NT2/D1 (cell line): ENCODE measurements at regions not wholly inside any gene's neighbourhood (a gene's known extent, or its start where the extent isn't known, plus 50 kb on each side); places are given as distances from the start of the nearest gene placed in this dataset.

Source experiments
- SUZ12 ChIP-seq: IDR thresholded peaks from 2 replicates; pipeline ENCODE4 v1.6.1; 2011; ENCODE audit not compliant: insufficient read length, insufficient read depth; ENCODE audit errors: extremely low read depth
- YY1 ChIP-seq: IDR thresholded peaks from 2 replicates; pipeline ENCODE4 v1.6.1; 2011; ENCODE audit not compliant: insufficient read length, insufficient read depth
- ZNF274 ChIP-seq: IDR thresholded peaks from 2 replicates; pipeline ENCODE4 v1.6.1; 2011; ENCODE audit warnings: mild to moderate bottlenecking, low read depth, low read length

DNA sequence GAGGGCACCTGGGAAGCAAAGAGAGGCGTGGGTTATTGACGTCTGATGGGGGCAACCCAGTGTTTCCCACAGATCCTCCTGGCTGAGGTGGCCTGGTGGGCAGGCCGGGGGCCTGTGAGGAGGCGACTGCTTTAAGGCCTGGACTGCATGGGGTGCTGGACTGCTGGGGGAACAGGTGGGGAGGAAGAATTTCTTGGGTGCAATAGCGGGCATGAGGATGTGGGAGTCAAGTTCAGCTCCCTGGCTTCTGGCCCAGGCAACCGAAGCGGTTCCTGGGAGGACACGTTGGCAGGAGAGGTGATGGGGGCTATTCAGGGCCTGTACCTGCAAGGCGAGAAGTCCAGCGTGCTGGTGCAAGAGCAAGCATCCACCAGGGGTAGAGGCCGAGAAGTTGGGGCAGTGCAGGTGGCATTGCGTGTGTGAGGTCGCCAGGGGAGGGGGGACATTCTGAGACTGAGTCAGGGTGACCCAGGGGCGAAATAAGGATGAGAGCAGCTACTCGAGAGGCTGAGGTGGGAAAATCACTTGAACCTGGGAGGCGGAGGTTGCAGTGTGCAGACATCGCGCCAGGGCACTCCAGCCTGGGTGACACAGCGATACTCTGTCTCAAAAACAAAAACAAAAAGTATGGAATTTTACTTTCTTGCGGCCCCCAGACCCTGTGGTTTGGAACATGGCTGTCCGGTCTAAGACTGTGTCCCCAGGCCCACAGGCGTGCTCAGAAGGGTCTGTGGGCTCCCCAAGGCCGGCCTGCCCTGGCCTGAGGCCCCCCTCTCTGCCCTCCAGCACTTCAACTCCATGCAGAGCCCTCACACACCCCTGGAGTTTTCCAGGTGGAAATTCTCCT is 53.6 kb upstream of the ELN start:
- TF ChIP-seq ZNF274 (no peak), YY1 (no peak), SUZ12 (no peak)
